GM12878 (cell line): ENCODE measurements at regions not wholly inside any gene's neighbourhood (a gene's known extent, or its start where the extent isn't known, plus 50 kb on each side); places are given as distances from the start of the nearest gene placed in this dataset.

Source experiments
- CEBPB ChIP-seq, 2 experiments: fragments of 150-350 bp in 1 of 2; IDR thresholded peaks; 2 replicates each; pipeline ENCODE4 v1.6.1; 2012 to 2014; ENCODE audit warnings: low read depth in 2 of 2, low read length in 2 of 2, borderline replicate concordance in 1 of 2, inconsistent platforms in 1 of 2
- NKRF ChIP-seq: fragments of 450-650 bp; conservative IDR thresholded peaks from 2 replicates; pipeline ENCODE4 v1.6.1; 2017; ENCODE audit warnings: mild to moderate bottlenecking, moderate library complexity
- PAX5 ChIP-seq: IDR thresholded peaks from 2 replicates; pipeline ENCODE4 v1.6.1; 2011; ENCODE audit warnings: low read depth, low read length, borderline replicate concordance
- REST ChIP-seq: IDR thresholded peaks from 2 replicates; pipeline ENCODE4 v1.6.1; 2012; ENCODE audit warnings: mild to moderate bottlenecking, low read depth, low read length
- SREBF2 ChIP-seq: IDR thresholded peaks from 2 replicates; pipeline ENCODE4 v1.6.1; 2012; ENCODE audit warnings: mild to moderate bottlenecking, low read length
- WRNIP1 ChIP-seq: IDR thresholded peaks from 2 replicates; pipeline ENCODE4 v1.6.1; 2011; ENCODE audit warnings: low read depth, low read length, improper control_type of control experiment, borderline replicate concordance
- ZNF687 ChIP-seq: fragments of 450-650 bp; IDR thresholded peaks from 2 replicates; pipeline ENCODE4 v1.6.1; 2017; ENCODE audit warnings: mild to moderate bottlenecking, moderate library complexity

- TF ChIP-seq SREBF2 (no peak), REST (no peak), WRNIP1 (no peak), ZNF687 (no peak), CEBPB (IDR thresholded peaks at IDR 0.05; ENCODE audit: borderline replicate concordance in 1 of 2, low read depth in 2 of 2, low read length in 2 of 2) (no peak), PAX5 (no peak), NKRF (no peak)
These were observed 73.8 kb upstream of the MORC3 start (continued) for GRCh38 chr21:36246080-36246631.
